Lower leg skin (tissue), 3 donors: ENCODE measurements at regions not wholly inside any gene's neighbourhood (a gene's known extent, or its start where the extent isn't known, plus 50 kb on each side); places are given as distances from the start of the nearest gene placed in this dataset.

Source experiments
- POLR2A ChIP-seq, 2 donors: fragments of 450-650 bp; IDR thresholded peaks; one replicate each; pipeline ENCODE4 v1.6.1; 2016 to 2017; ENCODE audit warnings: antibody characterized with exemption in 2 of 2, mild to moderate bottlenecking in 1 of 2, moderate library complexity in 1 of 2
- TF ChIP-seq, protein P1 (sequence below), 3 donors: fragments of 450-650 bp; IDR thresholded peaks; one replicate each; pipeline ENCODE4 v1.5.1; 2016; ENCODE audit warnings: antibody characterized with exemption in 3 of 3, mild to moderate bottlenecking in 3 of 3, moderate library complexity in 2 of 3

GRCh38 chr5:159576902-159577301 is 246.6 kb upstream of the IL12B start:
- no peak for TF ChIP-seq POLR2A (IDR thresholded peaks at IDR 0.05)
- TF ChIP-seq, protein P1, sequence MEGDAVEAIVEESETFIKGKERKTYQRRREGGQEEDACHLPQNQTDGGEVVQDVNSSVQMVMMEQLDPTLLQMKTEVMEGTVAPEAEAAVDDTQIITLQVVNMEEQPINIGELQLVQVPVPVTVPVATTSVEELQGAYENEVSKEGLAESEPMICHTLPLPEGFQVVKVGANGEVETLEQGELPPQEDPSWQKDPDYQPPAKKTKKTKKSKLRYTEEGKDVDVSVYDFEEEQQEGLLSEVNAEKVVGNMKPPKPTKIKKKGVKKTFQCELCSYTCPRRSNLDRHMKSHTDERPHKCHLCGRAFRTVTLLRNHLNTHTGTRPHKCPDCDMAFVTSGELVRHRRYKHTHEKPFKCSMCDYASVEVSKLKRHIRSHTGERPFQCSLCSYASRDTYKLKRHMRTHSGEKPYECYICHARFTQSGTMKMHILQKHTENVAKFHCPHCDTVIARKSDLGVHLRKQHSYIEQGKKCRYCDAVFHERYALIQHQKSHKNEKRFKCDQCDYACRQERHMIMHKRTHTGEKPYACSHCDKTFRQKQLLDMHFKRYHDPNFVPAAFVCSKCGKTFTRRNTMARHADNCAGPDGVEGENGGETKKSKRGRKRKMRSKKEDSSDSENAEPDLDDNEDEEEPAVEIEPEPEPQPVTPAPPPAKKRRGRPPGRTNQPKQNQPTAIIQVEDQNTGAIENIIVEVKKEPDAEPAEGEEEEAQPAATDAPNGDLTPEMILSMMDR (IDR thresholded peaks at IDR 0.05), result no peak
